ENCODE measurements at regions not wholly inside any gene's neighbourhood (a gene's known extent, or its start where the extent isn't known, plus 50 kb on each side); places are given as distances from the start of the nearest gene placed in this dataset.
"Not testable (repeated sequence)": the region's sequence is repeated elsewhere in the genome, so short reads cannot be mapped to it uniquely, and the experiment has no call there.

- not testable (repeated sequence) for DNase-seq (ENCODE audit: low read depth)
These were observed 55.9 kb upstream of the ACSM6 start for GRCh38 chr10:95137990-95138625.

DNA sequence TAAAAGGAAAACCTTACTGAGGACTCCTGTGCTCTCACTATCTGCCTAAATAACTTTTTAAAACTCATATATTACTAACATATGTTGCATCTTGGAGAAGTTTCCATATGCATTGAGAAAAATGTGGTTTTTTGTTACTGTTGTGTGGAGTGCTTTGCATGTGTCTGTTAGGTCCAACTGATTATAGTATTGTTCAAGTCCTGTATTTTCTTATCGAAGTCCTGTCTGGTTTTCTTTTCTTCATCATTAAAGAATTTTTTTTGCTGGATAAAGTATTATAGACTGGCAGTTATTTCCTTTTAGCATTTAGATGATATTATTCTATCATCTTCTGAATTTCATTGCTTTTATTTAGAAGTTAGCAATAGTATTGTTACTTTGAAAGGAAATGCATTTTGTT lies 59.5 kb upstream of the ACSM6 start:
- no peak for DNase-seq (ENCODE audit: low read depth)

- no peak for DNase-seq (ENCODE audit: low read depth)
These were observed 60.0 kb upstream of the ACSM6 start for GRCh38 chr10:95133997-95134396.

GRCh38 chr10:95133016-95133752 lies 60.9 kb upstream of the ACSM6 start:
- DNase-seq (ENCODE audit: low read depth), result peak; percentile 74

GRCh38 chr10:95130429-95130828 lies 61.1 kb upstream of the CYP2C8 start:
- DNase-seq (ENCODE audit: low read depth), result not testable (repeated sequence)

- DNase-seq (ENCODE audit: low read depth), result no peak
These were observed 56.3 kb upstream of the CYP2C8 start for GRCh38 chr10:95125582-95125981.

GRCh38 chr10:95122736-95123135 lies 53.4 kb upstream of the CYP2C8 start:
- DNase-seq (ENCODE audit: low read depth), result no peak

GRCh38 chr10:95121904-95122303 lies 52.6 kb upstream of the CYP2C8 start:
- DNase-seq (ENCODE audit: low read depth), result no peak

Measured in LHCN-M2 (cell line).